H9 (cell line): ENCODE measurements at regions not wholly inside any gene's neighbourhood (a gene's known extent, or its start where the extent isn't known, plus 50 kb on each side); places are given as distances from the start of the nearest gene placed in this dataset.

Experiments used
- DNase-seq: peaks from one replicate; pipeline ENCODE4 v3.0.0-alpha.2; 2017
- H2AFZ ChIP-seq: one replicate; pipeline ENCODE4 v1.6.1; 2013; ENCODE audit warnings: mild to moderate bottlenecking, low read length, control low read depth, moderate library complexity
- H2AK5ac ChIP-seq: 2 replicates; pipeline ENCODE4 v1.6.1; 2013; ENCODE audit warnings: low read length, control low read depth, mixed read lengths; ENCODE audit not compliant: insufficient read length
- H2BK120ac ChIP-seq: one replicate; pipeline ENCODE4 v1.6.1; 2013; ENCODE audit warnings: low read depth, mild to moderate bottlenecking, low read length, control low read depth, inconsistent platforms; ENCODE audit not compliant: poor library complexity, severe bottlenecking
- H2BK12ac ChIP-seq: 2 replicates; pipeline ENCODE4 v1.6.1; 2013; ENCODE audit warnings: low read length, control low read depth, mixed read lengths, low read depth; ENCODE audit not compliant: insufficient read length
- H2BK15ac ChIP-seq: 2 replicates; pipeline ENCODE4 v1.6.1; 2013; ENCODE audit warnings: low read depth, low read length, control low read depth
- H2BK20ac ChIP-seq: one replicate; pipeline ENCODE4 v1.6.1; 2013; ENCODE audit warnings: low read depth, mild to moderate bottlenecking, low read length, control low read depth, inconsistent platforms; ENCODE audit not compliant: poor library complexity, severe bottlenecking
- H2BK5ac ChIP-seq: 2 replicates; pipeline ENCODE4 v1.6.1; 2013; ENCODE audit warnings: low read length, control low read depth, mixed read lengths; ENCODE audit not compliant: insufficient read length
- H3K14ac ChIP-seq: 2 replicates; pipeline ENCODE4 v1.6.1; 2013; ENCODE audit warnings: low read length, control low read depth; ENCODE audit not compliant: insufficient read depth
- H3K18ac ChIP-seq: 2 replicates; pipeline ENCODE4 v1.6.1; 2013; ENCODE audit warnings: low read depth, mild to moderate bottlenecking, mixed read lengths, low read length, control low read depth; ENCODE audit not compliant: insufficient read length
- H3K23ac ChIP-seq: 2 replicates; pipeline ENCODE4 v1.6.1; 2013; ENCODE audit warnings: low read length, control low read depth, mixed read lengths, low read depth; ENCODE audit not compliant: insufficient read length
- H3K23me2 ChIP-seq: 2 replicates; pipeline ENCODE4 v1.6.1; 2013; ENCODE audit warnings: low read depth, mild to moderate bottlenecking, mixed read lengths, low read length, control low read depth; ENCODE audit not compliant: insufficient read length, poor library complexity, severe bottlenecking
- H3K27ac ChIP-seq: 2 replicates; pipeline ENCODE4 v1.5.1; 2013; ENCODE audit warnings: low read length, control low read depth, mixed read lengths, low read depth; ENCODE audit not compliant: insufficient read length
- H3K27me3 ChIP-seq: 2 replicates; pipeline ENCODE4 v1.6.1; 2013; ENCODE audit warnings: low read length, control low read depth, inconsistent platforms; ENCODE audit not compliant: insufficient read depth
- H3K4ac ChIP-seq: 2 replicates; pipeline ENCODE4 v1.6.1; 2013; ENCODE audit warnings: low read depth, mild to moderate bottlenecking, control low read depth, inconsistent platforms, low read length, moderate library complexity
- H3K4me1 ChIP-seq: 2 replicates; pipeline ENCODE4 v1.6.1; 2013; ENCODE audit warnings: low read length, control low read depth, inconsistent platforms; ENCODE audit not compliant: insufficient read depth
- H3K4me2 ChIP-seq: 2 replicates; pipeline ENCODE4 v1.6.1; 2013; ENCODE audit warnings: low read length, control low read depth, mixed read lengths; ENCODE audit not compliant: insufficient read length, insufficient read depth
- H3K56ac ChIP-seq: 2 replicates; pipeline ENCODE4 v1.6.1; 2013; ENCODE audit warnings: low read depth, mild to moderate bottlenecking, mixed read lengths, low read length, control low read depth; ENCODE audit not compliant: insufficient read length
- H3K79me1 ChIP-seq: 2 replicates; pipeline ENCODE4 v1.6.1; 2013; ENCODE audit warnings: low read depth, mild to moderate bottlenecking, moderate library complexity, low read length, control low read depth, inconsistent platforms; ENCODE audit not compliant: insufficient read depth, poor library complexity, severe bottlenecking
- H3K79me2 ChIP-seq: 2 replicates; pipeline ENCODE4 v1.6.1; 2013; ENCODE audit warnings: low read length, control low read depth, inconsistent platforms; ENCODE audit not compliant: insufficient read depth
- H3K9ac ChIP-seq: 2 replicates; pipeline ENCODE4 v1.6.1; 2013; ENCODE audit warnings: low read length, control low read depth, mixed read lengths; ENCODE audit not compliant: insufficient read length; ENCODE audit errors: extremely low read depth
- H3K9me3 ChIP-seq: one replicate; pipeline ENCODE4 v1.6.1; 2013; ENCODE audit warnings: low read depth, low read length, inconsistent platforms; ENCODE audit not compliant: control insufficient read depth
- H3T11ph ChIP-seq: one replicate; pipeline ENCODE4 v1.6.1; 2013; ENCODE audit warnings: mild to moderate bottlenecking, low read length, control low read depth, inconsistent platforms
- H4K20me1 ChIP-seq: one replicate; pipeline ENCODE4 v1.6.1; 2013; ENCODE audit not compliant: control insufficient read depth, insufficient read length, insufficient read depth
- H4K5ac ChIP-seq: 2 replicates; pipeline ENCODE4 v1.6.1; 2013; ENCODE audit warnings: low read depth, mild to moderate bottlenecking, mixed read lengths, low read length, control low read depth; ENCODE audit not compliant: insufficient read length
- H4K8ac ChIP-seq: replicated peaks from 2 replicates; pipeline ENCODE4 v1.6.1; 2013; ENCODE audit warnings: low read length, control low read depth, mixed read lengths, low read depth; ENCODE audit not compliant: insufficient read length
- H4K91ac ChIP-seq: 2 replicates; pipeline ENCODE4 v1.6.1; 2013; ENCODE audit warnings: low read depth, mild to moderate bottlenecking, moderate library complexity, mixed read lengths, low read length, control low read depth; ENCODE audit not compliant: insufficient read length
- H3K27ac Mint-ChIP-seq, 3 experiments: 2 replicates in 2 of 3; 3 replicates in 1 of 3; pipeline ENCODE4 v1.8.0; 2020 to 2021; ENCODE audit warnings: mixed read lengths in 3 of 3, mild to moderate bottlenecking in 1 of 3, moderate library complexity in 1 of 3
- H3K27me3 Mint-ChIP-seq: 2 replicates; pipeline ENCODE4 v1.8.0; 2021; ENCODE audit warnings: low read depth, mild to moderate bottlenecking, moderate library complexity, mixed read lengths
- H3K36me3 Mint-ChIP-seq, 3 experiments: 2 replicates in 2 of 3; 3 replicates in 1 of 3; pipeline ENCODE4 v1.8.0; 2020 to 2021; ENCODE audit warnings: low read depth in 3 of 3, mixed read lengths in 3 of 3; ENCODE audit not compliant: insufficient read depth in 1 of 3
- H3K4me1 Mint-ChIP-seq, 2 experiments: 2 replicates each; pipeline ENCODE4 v1.8.0; 2020; ENCODE audit warnings: mixed read lengths in 2 of 2
- H3K4me3 Mint-ChIP-seq, 2 experiments: 2 replicates in 1 of 2; 3 replicates in 1 of 2; pipeline ENCODE4 v1.8.0; 2020 to 2021; ENCODE audit warnings: mild to moderate bottlenecking in 2 of 2, mixed read lengths in 2 of 2, moderate library complexity in 1 of 2
- H3K9me3 Mint-ChIP-seq, 2 experiments: 2 replicates in 1 of 2; 3 replicates in 1 of 2; pipeline ENCODE4 v1.8.0; 2020; ENCODE audit warnings: mild to moderate bottlenecking in 2 of 2, mixed read lengths in 2 of 2, moderate library complexity in 1 of 2
- TF ChIP-seq, protein P1 (sequence below): fragments of 200-600 bp; sonication (generic); conservative IDR thresholded peaks from 3 replicates; pipeline ENCODE4 v1.8.0; 2021; ENCODE audit warnings: antibody characterized with exemption, mild to moderate bottlenecking

DNA sequence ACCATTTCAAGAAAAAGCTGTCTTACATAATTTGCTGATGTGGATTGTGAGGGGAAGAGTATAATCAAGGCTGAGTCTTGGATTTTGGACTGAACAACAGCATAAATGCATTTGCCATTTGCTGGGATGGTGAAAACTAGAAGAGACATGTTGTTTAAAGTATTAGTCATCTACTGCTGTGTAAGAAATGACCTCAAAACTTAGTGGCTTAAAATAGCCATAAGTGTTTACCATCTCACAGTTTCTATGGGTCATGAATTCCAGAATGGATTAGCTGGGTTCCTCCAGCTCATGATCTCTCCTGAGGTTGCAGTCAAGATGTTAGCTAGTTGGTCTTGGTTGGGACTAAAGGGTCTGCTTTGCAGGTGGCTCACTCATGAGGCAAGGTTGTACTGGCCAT is 66.2 kb downstream of the SCN11A start:
- no peak overlapping the region for H3K4me3 Mint-ChIP-seq
- H4K91ac ChIP-seq, result no peak overlapping the region
- no peak overlapping the region for H2AFZ ChIP-seq

More for the DNA sequence above, 66.2 kb downstream of the SCN11A start:
- Histone ChIP-seq H3K9me3 (no peaks in the 10 kb centered on the region), H3K56ac (no peak overlapping the region), H3K79me1 (no peaks in the 10 kb centered on the region), H3K79me2 (no peaks in the 10 kb centered on the region), H3K4me1 (peaks cover 3% of the 10 kb centered on the region; the same call in 1 of the 2 replicates), H3K4ac (no peak overlapping the region), H2BK120ac (no peak overlapping the region), H3K23me2 (no peaks in the 10 kb centered on the region), H3K9ac (no peak overlapping the region), H3K4me2 (no peak overlapping the region), H3K27ac (no peak overlapping the region), H2AK5ac (no peak overlapping the region), H3K23ac (no peak overlapping the region), H2BK20ac (no peak overlapping the region), H3K14ac (no peak overlapping the region), H2BK12ac (no peak overlapping the region), H4K20me1 (no peaks in the 10 kb centered on the region), H4K5ac (no peak overlapping the region), H2BK15ac (no peak overlapping the region), H3T11ph (no peak overlapping the region), H4K8ac (no peak overlapping the region), H2BK5ac (no peak overlapping the region), H3K27me3 (no peaks in the 10 kb centered on the region), H3K18ac (no peak overlapping the region)
- peaks cover 0 to 8% (median 0%) of the 10 kb centered on the region in 3 experiments; a peak in 1 of 7 replicates for H3K36me3 Mint-ChIP-seq
- no peak for DNase-seq
- H3K27ac Mint-ChIP-seq, result peak overlapping the region in 1 of 3 experiments; percentile 17; a peak in 2 of 7 replicates
- H3K27me3 Mint-ChIP-seq, result peaks cover 2% of the 10 kb centered on the region; the same call in 1 of the 2 replicates
- peaks cover 0 to 3% of the 10 kb centered on the region in 2 experiments; a peak in 3 of 5 replicates for H3K9me3 Mint-ChIP-seq
- H3K4me1 Mint-ChIP-seq, result peaks cover 13 to 24% of the 10 kb centered on the region in 2 experiments
- TF ChIP-seq, protein P1, sequence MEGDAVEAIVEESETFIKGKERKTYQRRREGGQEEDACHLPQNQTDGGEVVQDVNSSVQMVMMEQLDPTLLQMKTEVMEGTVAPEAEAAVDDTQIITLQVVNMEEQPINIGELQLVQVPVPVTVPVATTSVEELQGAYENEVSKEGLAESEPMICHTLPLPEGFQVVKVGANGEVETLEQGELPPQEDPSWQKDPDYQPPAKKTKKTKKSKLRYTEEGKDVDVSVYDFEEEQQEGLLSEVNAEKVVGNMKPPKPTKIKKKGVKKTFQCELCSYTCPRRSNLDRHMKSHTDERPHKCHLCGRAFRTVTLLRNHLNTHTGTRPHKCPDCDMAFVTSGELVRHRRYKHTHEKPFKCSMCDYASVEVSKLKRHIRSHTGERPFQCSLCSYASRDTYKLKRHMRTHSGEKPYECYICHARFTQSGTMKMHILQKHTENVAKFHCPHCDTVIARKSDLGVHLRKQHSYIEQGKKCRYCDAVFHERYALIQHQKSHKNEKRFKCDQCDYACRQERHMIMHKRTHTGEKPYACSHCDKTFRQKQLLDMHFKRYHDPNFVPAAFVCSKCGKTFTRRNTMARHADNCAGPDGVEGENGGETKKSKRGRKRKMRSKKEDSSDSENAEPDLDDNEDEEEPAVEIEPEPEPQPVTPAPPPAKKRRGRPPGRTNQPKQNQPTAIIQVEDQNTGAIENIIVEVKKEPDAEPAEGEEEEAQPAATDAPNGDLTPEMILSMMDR, result no peak
